DMS53 treated with DMSO at 0.1 percent for 48 hours (cell line): ENCODE measurements at regions not wholly inside any gene's neighbourhood (a gene's known extent, or its start where the extent isn't known, plus 50 kb on each side); places are given as distances from the start of the nearest gene placed in this dataset.

ENCODE experiments used
- DNase-seq: peaks from one replicate; lab custom pipeline; 2025; ENCODE audit not compliant: unreplicated experiment; lab: John Stamatoyannopoulos, UW

DNA sequence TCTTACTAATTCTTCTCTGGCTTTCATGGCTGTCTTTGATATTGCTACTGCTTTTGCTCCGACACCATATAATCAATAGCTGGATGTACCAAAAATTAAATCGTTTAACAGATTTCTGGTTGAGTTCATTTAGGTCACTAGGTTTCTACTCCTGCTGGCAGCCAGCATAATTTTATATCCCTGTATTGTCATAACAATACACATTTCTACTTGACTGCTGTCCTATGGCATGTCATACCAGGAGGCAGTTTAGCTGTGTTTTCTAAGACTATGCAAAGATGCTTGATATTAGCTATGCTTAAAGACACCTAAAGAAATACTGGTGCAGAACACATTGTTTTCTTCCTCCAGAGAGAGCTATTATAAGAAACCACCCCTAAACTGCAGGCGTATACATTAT is 337.2 kb upstream of the CDH6 start:
- no peak for DNase-seq

DNA sequence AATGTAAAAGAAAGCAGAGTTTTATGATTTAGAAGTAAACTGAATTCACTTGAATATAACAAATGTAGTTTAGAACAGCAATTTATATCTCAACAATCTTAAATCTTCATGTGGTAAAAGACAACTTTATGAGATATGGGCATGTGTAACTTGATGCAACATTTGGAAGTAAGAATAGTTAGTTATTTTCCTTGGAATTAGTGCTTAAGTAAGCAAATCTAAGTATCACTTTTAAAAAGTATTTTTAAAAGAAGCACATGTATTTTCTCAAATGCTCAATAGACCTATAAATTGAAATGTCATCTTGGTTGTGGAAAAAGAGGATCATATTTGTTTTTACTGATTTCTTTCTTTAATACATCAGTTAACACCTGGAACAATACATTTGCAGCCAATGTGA is 340.3 kb upstream of the CDH6 start:
- DNase-seq: no peak

DNA sequence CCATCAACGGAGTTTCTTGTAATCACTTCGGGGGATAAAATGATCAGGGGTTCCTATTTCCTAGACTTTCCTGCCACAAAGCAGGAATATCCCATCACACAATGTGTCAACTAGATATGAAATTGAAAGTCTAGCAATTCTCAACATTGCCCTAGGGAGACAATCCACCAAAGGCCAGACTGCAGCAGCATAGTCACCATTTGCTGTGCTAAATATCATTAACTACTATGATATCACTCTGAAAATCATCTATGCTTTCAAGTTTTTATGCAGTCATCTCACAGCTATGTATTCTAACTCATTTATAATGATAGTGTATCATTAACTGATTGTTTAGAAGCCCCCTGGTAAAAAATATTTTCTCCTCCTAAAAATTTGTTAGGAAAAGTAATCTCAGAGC is 342.6 kb upstream of the CDH6 start:
- no peak for DNase-seq

DNA sequence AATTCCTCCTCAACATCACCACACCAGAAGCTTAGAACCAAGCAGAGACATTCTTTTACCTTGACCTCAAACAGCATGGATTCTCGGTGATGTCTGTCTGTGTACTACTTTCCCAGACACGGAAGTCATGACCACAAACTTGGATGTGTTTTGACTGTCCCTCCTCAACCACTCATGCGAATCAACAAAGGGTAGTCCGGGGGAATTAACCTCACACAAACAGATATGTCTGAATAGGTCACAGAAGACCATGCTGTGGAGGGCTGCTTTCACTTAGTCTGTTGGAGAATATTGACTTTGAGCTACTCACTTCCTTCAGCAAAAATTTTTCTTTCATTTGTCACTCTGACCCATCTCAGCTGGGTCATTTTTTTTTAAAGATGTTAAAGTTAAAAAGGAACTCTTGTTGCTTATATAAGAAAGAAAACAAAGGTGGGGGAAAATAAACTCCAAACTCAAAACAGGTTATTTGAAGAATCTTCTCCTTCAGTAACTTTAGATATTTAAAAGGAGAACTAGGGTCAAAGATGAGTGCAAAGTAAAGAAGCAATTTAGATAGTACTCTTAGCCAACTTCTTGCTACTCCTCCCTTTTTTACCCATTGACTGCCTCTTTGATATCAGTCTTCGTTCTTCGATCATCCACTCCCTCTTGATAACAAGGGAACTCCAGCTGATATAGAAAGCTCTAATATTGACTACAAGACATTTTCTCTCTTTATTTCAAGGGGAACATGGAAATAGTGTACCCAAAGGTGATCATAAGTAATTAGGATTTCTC is 343.4 kb upstream of the CDH6 start:
- peak; percentile 11 for DNase-seq

DNA sequence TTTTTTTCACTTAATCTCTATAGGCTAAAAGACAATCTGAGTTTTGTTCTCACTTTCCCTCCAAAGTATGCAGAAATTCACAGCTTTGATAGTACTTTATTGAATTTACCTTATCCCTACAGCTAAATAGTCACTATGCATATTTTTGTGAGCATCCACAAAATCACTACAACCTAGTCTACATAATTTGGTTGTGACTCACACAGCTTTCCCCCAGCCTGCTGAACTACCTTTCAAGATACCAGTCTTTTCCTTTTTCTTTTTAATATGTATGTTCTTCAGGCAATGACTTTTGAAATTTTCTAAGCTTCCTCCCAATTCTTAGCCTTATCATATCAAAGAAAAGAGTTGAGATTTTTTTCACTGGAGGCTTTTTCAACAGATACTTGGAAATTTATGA is 347.3 kb upstream of the CDH6 start:
- DNase-seq: no peak

DNA sequence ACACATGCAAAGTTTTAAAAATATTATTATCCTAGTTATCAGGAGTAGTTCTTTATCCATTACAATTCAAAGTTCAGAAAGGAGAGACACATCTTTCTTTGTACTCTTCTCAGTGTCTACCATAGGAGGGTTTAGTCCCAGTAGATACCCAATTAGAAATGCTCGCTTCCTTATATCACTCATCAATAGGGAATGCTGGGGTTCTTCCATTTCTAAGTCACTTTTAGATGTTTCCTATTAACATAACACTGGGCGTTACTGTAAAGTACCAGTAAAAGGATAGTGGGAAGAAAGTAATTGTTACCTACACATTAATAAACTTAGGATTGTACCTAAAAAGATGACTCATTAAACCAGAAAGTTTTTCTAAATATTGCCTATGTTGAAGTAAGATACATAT is 348.3 kb upstream of the CDH6 start:
- DNase-seq: no peak

DNA sequence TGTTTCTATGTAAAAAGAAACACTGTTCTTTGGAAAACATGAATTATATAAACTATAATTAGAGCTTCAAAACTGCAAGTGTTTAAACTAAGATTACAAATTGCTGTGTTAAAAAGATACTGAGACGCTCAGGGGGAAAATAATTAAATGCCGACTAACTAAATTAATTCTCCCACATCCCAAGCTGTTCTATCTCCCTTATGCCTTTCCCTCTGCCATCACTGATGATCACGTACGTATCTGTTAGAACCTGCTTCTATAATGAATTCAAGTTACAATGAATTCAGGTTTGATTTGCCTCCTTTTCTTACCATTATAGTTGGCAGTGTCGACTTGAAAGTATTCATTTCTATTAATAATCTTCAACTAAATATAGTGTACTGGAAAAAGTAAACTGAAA is 349.9 kb upstream of the CDH6 start:
- no peak for DNase-seq

DNA sequence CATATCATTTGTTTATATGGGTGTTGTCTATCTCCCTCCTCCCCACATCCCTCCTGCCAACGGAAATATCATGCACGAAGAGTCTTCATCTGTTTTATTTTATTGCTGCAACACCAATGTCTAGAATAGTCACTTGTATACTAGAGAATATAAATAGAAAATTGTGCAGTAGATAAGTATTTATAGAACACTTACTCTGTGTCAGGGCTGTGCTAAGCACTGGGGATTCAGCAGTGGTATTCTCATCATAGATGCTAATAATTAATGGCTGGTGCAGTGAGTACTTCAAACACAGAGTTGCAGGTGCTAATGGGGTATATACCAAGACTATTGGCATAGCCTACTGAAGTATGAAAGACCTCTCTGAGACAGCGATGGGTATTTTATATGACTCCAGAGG is 353.5 kb upstream of the CDH6 start:
- no peak for DNase-seq

DNA sequence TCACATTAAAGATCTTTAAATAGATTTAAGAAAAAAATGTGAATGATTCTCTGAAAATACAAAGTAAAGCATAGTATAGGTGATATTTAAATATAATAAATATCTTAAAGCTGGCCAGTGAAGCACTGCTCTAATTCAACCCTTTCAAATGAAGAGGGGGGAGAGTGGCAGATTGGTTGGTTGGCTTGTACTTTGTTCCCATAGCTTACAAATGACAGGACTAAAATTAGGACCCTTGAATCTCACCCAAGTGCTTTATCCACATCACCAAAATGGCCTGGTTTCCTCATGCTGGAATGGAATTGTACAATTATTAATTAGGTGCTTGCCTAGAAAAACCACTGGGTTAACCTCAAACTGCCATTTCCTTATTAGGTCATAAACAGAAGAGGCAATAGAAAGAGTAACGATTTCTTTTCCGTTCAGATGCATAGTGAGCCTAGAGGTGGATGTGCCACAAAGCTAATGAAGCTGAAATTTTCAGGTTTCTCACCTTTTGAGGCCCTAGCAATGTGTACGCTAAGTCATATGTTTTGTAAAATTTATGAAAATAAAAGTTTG is 354.5 kb upstream of the CDH6 start:
- no peak for DNase-seq

DNA sequence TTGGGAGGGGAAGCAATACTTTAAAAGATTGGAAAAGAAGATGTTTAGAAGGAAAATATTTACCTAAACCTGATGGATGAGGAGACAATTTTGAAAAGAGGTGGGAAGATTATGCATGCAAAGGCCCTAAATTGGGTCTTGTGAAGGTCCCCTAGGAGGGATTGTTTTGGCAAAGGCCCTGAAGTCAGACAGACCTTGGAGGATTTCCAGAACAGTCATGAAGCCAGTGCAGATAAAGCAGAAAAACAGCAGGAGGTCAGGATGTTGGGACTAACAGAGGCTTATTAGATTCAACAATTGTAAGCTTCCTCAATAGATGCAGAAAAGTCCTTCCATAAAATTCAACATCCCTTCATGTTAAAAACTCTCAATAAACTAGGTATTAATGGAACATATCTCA is 361.0 kb upstream of the CDH6 start:
- DNase-seq: no peak

DNA sequence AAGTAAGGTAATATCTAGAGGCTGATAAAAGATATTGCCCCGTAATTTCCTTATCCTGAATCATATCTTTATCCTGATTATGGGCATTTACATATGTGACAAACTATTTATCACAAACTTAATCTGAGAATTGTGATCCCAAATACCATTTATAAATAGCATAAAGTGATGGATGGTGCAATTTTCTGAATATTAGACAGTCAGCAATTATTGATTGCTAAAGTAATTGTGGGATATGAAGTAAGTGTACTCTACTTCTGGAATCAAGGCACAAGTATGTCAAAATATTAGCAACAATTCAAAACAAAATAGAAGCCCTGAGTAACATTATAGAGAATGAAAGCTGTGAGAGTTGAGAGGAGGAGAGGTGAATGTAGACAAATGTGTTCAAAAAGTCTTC is 361.9 kb upstream of the CDH6 start:
- no peak for DNase-seq

DNA sequence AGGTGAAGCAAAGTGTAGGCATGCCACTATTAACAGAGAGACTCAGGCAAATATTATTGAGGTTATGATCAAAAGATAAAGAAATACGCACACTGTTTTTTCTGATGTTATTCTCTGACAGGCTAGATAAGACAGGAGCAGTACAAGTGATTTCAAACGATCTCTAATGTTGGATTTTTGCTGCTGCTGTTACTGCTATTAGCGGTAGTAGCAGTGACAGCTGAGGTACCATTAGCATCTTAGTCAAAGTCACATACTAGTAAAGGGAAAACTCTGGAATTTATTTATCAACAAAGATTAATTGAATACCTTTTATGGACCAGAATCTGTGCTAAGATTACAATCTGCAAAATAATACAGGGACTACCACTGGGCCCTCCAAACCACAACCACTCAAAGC is 362.4 kb upstream of the CDH6 start:
- no peak for DNase-seq

DNA sequence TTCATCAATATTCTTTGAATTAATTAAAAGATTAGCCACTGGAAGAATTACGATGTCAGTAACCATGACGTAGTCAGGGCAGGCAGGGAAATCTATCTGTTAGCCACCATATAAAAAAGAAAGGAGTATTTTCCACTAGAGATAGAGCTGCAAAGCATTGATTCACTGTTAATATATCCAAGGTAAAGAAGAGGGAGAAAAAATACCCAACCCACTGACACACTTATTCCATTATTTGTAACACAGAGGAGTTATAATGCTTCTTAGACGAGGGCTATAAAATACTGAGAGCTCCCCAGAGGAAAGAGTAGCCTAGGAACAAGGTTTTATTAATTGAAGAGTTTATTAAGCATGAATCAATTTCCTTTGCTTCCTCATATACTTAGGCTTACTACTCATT is 382.2 kb upstream of the CDH6 start:
- no peak for DNase-seq

DNA sequence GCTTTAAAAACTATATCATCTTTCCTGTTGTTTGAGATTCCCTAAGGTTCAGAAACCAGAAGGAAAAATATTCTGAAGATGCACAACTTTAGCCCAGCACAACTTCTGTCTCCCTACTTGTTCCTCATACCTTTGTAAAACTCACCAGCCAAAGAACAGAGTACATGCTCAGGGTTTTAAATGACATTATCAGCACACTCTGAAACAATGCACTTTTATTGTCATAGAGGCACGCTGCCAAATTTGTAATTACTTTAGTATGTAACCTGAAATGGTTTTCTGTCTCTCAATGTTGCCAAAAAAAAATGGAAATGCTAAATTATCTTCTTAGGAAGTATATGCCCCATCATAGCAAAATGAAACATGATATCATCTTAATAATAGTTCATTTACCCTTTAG is 383.6 kb upstream of the CDH6 start:
- no peak for DNase-seq

DNA sequence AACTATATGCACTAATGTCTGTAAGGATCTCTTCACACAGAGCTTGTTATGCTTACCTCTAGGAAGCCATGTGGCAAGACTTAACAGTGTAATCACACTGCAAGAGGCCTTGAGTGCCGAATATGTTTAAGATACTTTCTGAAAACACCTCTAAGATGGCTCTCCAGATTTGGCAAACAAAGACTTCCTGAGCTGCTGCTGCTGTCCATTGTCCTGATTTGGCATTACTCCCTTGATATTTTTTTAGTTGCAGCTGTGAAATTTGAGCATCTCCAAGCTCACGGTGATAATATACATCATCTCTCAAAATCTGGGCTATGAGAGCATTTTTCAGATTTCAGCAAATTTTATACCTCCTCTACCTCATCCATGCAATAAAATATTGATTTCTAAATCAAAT is 384.5 kb upstream of the CDH6 start:
- DNase-seq: no peak

DNA sequence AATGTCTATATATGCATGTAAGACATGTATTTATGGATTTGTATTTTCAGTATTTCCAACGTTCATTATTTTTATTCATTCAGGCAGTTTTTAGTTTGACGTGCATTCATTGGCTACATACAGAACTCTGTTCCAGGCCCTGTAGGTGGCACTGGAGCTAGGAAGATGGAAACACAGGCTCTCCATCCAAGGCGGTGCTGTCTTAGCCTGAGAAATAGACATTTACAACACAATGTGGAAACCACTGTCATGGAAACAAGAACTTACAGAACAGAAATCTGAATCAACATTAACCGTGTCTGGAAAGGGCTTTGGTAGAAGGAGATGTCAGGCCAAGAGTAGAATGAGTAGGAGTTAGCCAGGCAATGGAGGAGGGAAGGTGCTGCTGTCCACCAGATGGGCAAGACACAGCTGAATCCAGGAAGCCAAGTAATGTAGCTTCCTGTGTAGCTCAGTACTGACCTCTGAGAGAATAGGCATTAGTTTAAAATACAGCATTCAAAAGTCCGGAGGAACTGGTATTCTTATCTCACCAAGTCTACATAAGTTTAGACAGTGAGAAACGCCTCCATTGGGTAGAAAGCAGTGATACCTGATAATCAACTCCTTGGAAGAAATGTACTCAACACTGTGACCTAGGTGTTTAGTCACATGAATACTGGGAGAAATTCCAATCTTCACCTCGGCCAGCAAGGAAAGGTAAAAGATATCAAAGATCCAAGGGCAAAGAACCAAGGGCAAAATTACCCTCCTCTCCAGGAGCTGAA is 388.6 kb upstream of the CDH6 start:
- no peak for DNase-seq

DNA sequence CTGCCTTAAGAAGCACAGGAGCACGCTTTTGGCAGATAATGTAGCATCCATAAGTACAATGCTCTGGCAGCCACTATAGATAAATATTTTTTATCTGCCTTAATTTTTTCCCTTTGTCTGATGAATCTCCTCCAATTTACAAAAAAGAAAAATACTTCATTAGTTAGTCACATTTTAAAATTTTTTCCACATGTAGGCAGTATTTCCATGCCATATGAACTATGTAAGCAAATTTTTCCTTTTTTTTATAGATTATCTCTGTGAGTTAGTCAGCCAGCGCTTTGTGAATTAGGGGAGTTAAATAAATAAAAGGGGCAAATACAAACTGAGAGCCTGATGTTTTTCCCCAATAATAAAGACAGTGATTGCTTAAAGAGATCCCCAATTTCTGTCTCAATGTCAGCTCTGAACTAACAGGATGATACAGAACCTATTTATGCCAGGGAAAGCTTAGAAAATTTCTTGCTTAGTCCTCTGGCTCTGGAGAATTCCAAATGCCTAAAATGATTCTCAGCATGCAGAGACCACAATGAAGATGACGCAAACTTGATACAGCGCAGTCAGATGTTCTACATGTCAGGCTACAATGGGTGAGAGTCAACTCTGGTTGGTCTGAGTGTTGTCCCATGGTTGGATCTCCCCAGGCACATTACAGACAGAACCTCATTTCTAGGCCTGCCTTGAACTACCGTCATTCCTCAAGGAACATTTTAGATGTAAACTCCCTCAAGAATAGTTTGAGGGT is 390.4 kb upstream of the CDH6 start:
- DNase-seq: no peak

DNA sequence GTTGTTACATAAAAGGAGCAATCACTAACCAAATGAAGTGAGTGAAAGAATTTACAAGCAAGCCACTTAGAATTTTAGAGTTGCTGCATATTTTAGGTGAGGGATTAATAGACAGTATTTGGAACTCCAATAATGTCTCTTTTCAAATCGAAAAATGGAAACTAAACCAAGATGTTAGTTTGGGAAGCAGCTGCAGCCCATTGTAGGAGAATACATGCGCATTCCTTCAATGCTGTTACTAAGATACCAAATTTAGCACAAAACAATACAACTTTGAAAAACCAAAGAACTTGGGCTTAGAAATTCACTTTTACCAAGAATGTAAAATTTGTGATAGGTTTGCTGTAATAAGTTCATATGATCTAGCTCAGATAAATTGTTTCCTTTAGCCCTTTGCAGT is 411.8 kb upstream of the CDH6 start:
- DNase-seq: no peak

DNA sequence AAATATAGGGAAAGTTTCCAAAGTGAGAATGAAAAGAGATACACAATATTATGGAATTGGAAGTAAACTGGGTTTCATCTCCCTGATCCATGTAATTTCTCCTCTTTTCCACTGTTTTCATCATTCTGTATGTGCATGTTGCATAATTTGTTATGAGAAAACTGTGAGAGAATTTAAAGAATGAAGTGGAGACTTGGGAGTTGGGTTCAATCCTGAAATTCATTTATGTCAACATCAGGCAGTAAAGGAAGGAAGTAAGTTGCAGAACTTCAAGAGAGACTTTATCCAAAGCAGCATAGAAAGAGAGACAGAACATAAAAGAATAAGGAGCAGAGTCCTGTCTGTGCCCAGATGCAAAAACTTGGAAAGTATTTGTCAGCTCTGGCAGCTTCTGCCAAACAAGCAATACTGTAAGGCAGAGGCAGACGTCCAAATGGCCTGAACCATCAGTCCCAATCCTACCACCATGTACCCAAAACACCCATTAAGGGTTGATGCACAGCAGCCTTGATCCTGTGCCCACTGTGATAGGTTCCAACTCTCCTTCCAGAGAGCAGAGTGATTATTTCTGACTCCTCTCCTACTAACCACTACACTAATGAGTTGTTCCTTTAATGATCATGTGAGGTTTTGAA is 425.3 kb upstream of the CDH6 start:
- DNase-seq: no peak

DNA sequence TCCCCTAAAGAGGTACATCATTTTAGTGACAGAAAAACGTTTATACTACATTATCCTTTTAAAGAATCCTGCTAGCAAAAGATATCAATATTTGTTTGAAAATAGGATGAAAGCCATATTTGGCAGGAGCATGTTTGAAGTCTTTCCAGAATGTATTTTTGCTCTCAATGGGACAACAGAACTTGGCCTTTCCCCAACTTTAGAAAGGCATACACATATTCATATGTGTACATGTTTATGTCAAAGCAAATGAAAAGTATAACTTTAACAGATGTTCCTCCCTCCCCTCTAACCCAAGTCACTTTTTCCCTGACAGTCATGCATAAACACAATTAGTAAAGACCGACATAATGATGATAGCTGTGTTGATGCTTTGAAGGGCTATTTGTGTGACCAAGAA is 427.8 kb upstream of the CDH6 start:
- no peak for DNase-seq

DNA sequence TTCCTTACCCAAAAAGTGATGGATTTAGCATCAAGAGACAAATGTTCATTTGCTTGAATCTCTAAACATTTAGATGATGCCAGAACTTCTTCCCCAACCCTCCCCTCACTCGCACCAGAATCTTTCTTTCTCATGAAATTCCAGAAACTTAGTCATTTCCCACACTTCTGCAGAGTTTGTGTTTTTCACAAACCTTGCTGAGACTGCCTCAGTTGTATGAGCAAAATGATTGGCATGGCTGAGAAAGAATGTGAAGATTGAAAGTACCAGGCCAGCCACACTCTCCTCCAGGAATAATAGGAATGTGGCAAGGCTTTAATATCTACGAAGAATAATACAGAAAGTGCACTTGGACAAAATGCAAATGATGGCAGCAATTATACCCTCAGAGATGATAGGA is 428.3 kb upstream of the CDH6 start:
- no peak for DNase-seq
